HG02678 (cell line): ENCODE measurements at regions not wholly inside any gene's neighbourhood (a gene's known extent, or its start where the extent isn't known, plus 50 kb on each side); places are given as distances from the start of the nearest gene placed in this dataset.

Experiments
- ATAC-seq: cut with Tn5 transposase; IDR thresholded peaks from one replicate; pipeline ENCODE4 v1.9.1; 2021; ENCODE audit warnings: mild to moderate bottlenecking, moderate library complexity; ENCODE audit not compliant: unreplicated experiment

- no peak for ATAC-seq
These were observed 499.2 kb upstream of the FAM98A start for GRCh38 chr2:34098256-34098655.

GRCh38 chr2:34096562-34097171 is 497.6 kb upstream of the FAM98A start:
- ATAC-seq = peak; percentile 86

DNA sequence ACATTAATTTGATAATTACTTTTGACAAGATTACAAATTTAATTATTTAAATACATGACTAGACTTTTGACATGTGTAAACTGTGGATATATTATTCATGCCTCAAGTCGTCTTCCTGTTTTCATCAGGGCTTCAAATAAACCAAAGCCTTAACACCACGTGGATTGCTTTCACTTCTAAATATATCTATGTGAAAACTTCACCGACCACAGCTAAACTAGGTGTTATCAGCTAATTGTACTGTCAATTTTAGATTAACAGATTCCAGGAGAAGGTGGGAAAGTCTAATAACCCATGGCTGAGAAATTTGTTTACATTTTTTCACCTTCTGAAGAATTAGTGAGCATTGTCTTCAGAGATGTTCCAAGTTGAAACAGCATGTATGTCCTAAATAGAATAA is 494.7 kb upstream of the FAM98A start:
- no peak for ATAC-seq

DNA sequence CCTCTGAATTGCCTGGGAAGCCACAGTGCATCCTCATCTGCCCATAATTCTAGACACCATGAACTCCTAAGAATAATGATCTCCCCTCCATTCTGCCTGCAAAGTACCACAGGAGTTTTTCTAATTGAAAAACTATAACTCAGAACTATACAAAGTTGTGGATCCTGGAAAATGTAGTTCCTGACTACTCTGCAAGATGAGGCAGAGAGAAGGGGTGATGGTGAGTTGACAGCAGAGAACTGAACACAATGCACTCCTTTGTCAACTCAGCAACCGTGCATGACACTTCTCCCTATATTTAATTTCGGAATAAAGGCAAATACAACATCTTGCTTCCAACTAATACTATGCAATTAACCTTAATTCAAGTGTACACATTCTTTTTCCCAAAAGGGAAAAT is 471.1 kb upstream of the FAM98A start:
- ATAC-seq = no peak

GRCh38 chr2:34069604-34070003 is 470.5 kb upstream of the FAM98A start:
- no peak for ATAC-seq

DNA sequence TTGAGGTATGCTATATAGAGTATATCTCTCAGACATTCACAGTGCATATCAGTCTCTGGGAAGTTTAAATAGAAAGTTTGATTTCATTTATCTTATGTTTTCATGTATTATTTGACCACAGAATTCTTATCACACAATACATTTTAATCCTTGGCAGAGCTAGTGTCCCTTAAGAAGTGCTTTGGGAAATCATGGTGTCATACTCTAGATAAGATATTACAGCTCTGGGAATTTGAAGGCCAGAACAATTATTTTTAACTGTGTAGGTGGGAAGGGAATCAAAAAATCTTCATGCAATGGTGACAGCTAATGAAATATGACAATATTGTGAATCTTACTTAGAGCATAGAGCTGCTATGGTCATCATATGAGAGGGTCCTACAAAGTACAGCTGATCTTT is 451.3 kb upstream of the FAM98A start:
- no peak for ATAC-seq

DNA sequence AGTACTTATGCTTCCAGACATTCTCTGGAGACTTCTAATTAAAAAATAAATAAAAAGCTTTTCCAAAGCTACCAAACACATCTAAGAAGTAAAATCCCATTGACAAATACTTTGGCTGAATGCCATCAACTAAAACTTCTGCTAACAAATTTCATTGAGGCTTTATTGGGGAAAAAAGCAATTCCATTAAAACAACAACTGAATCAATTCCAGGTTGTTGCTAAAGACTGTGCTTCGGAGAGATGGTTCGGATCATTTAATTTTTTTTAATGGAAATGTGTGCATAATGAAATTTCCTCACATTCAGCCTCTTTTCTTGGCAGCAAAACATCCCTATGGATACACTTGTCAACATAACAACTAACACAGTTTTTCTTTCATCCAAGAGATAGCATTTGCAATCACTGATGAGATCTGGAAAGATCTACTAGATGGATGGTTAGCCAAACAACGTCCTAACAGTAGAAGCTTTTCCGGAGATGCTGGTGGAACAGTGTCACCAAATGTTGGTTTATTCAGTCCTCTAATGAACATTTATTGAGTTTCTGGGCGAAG is 446.1 kb upstream of the FAM98A start:
- no peak for ATAC-seq

- ATAC-seq = no peak
These were observed 438.8 kb upstream of the FAM98A start for GRCh38 chr2:34037886-34038285.

DNA sequence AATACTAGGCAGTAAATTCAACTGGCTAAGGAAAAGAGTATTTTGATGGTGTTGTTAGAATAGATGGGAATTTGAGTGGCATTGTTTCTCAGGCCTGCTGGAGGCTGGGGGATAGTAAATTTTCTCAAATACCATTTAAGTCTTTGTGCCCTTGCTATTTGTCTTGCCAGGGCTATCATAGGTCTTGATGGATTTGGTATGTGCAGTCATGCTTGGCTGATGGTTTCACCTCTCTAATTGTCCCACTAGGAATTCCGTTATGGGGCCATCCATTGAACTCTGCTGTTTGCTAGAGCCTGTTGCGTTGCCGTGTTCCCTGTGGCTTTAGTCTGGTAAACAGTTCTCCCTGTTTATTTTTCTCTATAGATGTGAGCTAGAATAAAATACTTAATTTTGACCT is 438.1 kb upstream of the FAM98A start:
- no peak for ATAC-seq

- ATAC-seq = no peak
These were observed 432.0 kb upstream of the FAM98A start for GRCh38 chr2:34031097-34031496.

DNA sequence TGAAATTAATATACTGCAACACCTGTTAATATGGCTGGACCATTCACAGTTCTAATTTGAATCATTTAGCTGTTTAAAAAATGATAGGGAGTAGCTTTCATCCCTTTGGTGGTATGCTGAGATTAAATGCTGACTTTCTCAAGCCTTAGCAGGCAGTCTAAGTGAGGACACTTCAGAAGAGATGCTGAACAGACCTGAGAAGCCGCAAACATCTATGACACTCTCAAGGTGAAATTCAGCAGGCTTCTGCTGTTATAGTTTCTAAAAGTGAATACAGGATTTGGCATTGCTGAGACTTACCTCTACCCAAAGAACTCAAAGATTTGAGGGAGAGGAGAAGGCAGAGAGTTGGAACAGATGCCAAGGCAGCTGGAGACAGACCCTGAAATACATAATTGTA is 431.2 kb upstream of the FAM98A start:
- ATAC-seq = no peak

DNA sequence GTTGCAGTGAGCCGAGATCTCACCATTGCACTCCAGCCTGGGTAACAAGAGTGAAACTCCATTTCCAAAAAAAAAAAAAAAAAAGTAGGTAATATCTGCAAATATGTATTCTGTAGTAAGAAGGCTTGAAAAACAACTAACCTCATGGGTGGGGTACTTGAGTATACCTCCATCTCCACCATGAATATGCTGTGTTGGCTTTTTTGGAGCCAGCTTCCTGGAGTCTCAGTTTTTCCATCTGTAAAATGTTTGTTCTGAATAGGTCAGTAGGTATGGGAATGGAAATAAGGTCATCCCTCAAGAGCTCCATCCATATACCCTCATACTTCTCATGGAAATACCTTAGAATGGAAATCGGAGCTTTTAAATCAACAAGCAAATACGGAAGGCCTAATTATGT is 430.0 kb upstream of the FAM98A start:
- ATAC-seq = no peak

- ATAC-seq = no peak
These were observed 426.1 kb upstream of the FAM98A start for GRCh38 chr2:34025196-34025595.

- no peak for ATAC-seq
These were observed 413.7 kb upstream of the FAM98A start for GRCh38 chr2:34012715-34013302.

GRCh38 chr2:34011684-34012083 is 412.6 kb upstream of the FAM98A start:
- no peak for ATAC-seq

- ATAC-seq = no peak
These were observed 406.8 kb upstream of the FAM98A start for GRCh38 chr2:34005901-34006300.

GRCh38 chr2:34004936-34005335 is 405.8 kb upstream of the FAM98A start:
- no peak for ATAC-seq

DNA sequence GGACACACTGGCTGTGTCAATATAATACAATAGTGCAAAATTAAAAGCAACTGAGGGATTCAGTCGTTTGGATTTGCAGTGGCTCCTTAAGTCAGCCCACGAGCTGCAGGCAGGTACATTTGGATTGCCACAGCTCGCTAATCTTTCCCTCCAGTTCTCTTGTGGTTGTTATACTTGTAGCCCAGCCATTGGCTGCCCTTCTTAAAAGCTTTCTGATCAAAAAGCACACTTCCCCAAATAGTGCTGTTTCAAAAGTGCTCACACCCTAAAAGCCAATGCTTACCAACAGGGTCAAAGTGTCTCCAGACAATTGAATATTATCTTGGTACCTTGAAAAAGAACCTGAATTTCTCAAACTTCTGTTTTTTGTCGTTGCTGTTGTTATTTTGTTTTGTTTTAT is 404.7 kb upstream of the FAM98A start:
- no peak for ATAC-seq

DNA sequence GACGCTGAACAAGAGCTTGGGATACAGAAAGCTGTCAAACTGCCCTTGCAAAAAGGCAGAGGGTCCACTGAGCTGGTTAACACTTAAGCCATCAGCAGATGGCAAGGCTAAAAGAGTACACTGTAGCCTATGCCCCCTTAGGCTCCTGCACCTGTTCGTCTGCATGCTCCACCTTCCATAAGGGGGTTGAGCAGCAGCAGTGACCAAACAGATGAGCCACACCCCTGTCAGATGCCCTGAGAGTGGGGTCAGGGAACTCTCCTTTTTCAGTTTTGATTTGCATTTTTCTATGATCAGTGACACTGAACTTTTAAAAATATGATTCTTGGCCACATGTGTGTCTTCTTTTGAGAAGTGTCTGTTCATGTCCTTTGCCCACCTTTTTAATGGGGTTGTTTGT is 402.5 kb upstream of the FAM98A start:
- ATAC-seq = no peak

GRCh38 chr2:33984131-33984530 is 385.0 kb upstream of the FAM98A start:
- no peak for ATAC-seq

GRCh38 chr2:33978471-33978870 is 379.4 kb upstream of the FAM98A start:
- ATAC-seq = no peak

DNA sequence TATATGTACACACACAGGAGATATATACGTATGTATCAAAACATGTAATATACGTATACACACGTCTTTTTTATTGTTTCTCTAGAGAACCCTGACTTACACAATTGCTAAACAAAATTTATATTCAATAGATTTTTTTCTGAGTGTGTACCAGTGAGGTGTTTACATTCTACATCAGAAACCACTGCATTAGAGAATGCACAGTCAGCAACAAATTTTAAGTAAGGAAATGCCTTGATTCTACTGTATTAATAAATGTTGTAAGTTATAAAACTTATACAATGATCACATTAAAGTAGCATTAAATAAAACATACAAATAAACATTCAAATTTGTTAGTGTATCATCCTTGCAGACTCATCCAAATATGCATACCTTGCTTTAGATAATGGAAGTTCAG is 376.4 kb upstream of the FAM98A start:
- ATAC-seq = no peak

DNA sequence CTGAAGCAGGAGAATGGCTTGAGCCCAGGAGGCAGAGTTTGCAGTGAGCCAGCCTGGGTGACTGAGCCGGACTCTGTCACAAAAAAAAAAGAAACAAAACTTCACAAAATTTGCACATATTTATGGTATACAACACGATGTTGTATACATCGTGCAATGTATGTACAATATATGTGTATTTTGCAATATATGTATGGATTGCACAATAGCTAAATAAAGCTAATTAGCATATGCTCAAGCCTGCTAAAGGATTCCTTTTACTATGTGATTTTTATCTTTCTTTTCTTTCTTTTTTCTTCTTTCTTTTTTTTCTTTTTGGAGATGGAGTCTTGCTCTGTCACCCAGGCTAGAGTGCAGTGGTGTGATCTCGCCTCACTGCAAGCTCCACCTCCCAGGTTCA is 368.0 kb upstream of the FAM98A start:
- ATAC-seq = no peak
